ENCODE measurements at regions not wholly inside any gene's neighbourhood (a gene's known extent, or its start where the extent isn't known, plus 50 kb on each side); places are given as distances from the start of the nearest gene placed in this dataset.

- no peak for TF ChIP-seq CTCF (IDR thresholded peaks at IDR 0.05; ENCODE audit: low read depth, low read length, poor library complexity, severe bottlenecking)
- TF ChIP-seq EZH2phosphoT487 (IDR thresholded peaks at IDR 0.05; ENCODE audit: borderline replicate concordance, low read length): no peak
These were observed 94.3 kb upstream of the SDK1 start for GRCh38 chr7:3206771-3207191.
